BLaER1 treated with 17β-estradiol and CSF1 and Interleukin-3, amounts not matched to agents 10 nM and 100 nM (cell line): ENCODE measurements at regions not wholly inside any gene's neighbourhood (a gene's known extent, or its start where the extent isn't known, plus 50 kb on each side); places are given as distances from the start of the nearest gene placed in this dataset.

Experiments
- H3K27ac ChIP-seq, 11 experiments: shearing (Covaris generic); formaldehyde crosslinking; 2 replicates each; pipeline ENCODE4 v1.8.1; 2022
- H3K27me3 ChIP-seq, 11 experiments: shearing (Covaris generic); formaldehyde crosslinking; 2 replicates each; pipeline ENCODE4 v1.8.1; 2022
- H3K36me3 ChIP-seq, 11 experiments: shearing (Covaris generic); formaldehyde crosslinking; 2 replicates each; pipeline ENCODE4 v1.8.1; 2022
- H3K4me1 ChIP-seq, 10 experiments: shearing (Covaris generic); formaldehyde crosslinking; 2 replicates each; pipeline ENCODE4 v1.8.1; 2022
- H3K4me2 ChIP-seq, 11 experiments: shearing (Covaris generic); formaldehyde crosslinking; 2 replicates each; pipeline ENCODE4 v1.8.1; 2022
- H3K4me3 ChIP-seq, 10 experiments: shearing (Covaris generic); formaldehyde crosslinking; 2 replicates each; pipeline ENCODE4 v1.8.1; 2022
- H3K9ac ChIP-seq, 11 experiments: shearing (Covaris generic); formaldehyde crosslinking; 2 replicates each; pipeline ENCODE4 v1.8.1; 2022
- H3K9me3 ChIP-seq, 11 experiments: shearing (Covaris generic); formaldehyde crosslinking; replicated peaks in 1 of 11; 2 replicates each; pipeline ENCODE4 v1.8.1; 2022
- H4K20me1 ChIP-seq, 11 experiments: shearing (Covaris generic); formaldehyde crosslinking; 2 replicates each; pipeline ENCODE4 v1.8.1; 2022
- Cebpa-rat ChIP-seq, 11 experiments: shearing (Covaris generic); IDR thresholded peaks; 2 replicates each; pipeline ENCODE4 v1.8.1; 2022

DNA sequence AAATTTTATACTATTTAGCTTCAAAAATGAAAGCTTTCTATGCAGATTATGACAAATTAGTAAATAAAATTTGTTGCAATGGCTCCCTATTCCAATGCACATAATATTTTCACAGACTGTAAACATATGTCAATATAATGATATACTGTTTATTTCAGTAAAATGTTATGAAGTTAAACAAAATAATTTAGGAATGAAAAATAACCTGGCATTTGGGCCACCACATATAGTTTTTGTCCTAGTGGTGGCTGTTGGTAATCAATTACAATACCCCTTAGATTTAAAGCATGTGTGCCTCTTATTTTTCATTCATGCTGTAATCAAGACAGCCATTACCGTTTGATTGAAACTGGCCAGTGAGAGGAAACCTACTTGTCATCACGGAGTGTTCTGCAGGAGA, 928.5 kb upstream of the KCND2 start:
- Histone ChIP-seq H3K9ac (no peak overlapping the region), H3K4me1 (no peaks in the 10 kb centered on the region), H3K27ac (no peak overlapping the region), H3K4me3 (no peak overlapping the region), H3K36me3 (no peaks in the 10 kb centered on the region), H3K9me3 (no peaks in the 10 kb centered on the region), H3K4me2 (no peak overlapping the region), H4K20me1 (no peaks in the 10 kb centered on the region), H3K27me3 (no peaks in the 10 kb centered on the region)
- TF ChIP-seq Cebpa-rat (IDR thresholded peaks at IDR 0.05): no peak

DNA sequence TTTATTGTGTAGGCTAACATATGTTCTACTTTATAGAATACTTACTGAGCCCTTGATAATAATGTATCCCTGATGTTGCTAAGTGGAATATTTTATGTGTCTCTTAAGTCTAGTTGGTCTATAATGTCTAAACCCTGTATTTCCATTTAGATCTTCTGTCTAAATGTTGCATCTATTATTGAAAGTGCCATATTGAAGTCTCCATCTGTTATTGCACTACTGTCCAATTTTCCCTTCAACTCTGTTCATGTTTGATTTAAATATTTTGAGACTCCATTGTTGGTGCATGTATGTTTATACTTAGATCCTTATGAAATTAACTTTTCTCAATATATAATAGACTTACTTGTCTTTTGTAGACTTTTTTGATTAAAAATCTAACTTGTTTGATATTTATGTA, 924.5 kb upstream of the KCND2 start:
- TF ChIP-seq Cebpa-rat (IDR thresholded peaks at IDR 0.05): no peak
- no peaks in the 10 kb centered on the region for H3K4me1 ChIP-seq
- no peak overlapping the region for H3K4me3 ChIP-seq
- no peak overlapping the region for H3K4me2 ChIP-seq
- no peaks in the 10 kb centered on the region for H3K9me3 ChIP-seq
- no peaks in the 10 kb centered on the region for H3K27me3 ChIP-seq
- no peak overlapping the region for H3K27ac ChIP-seq
- no peaks in the 10 kb centered on the region; a peak in 1 of 22 replicates for H4K20me1 ChIP-seq
- H3K36me3 ChIP-seq: no peaks in the 10 kb centered on the region
- H3K9ac ChIP-seq: no peak overlapping the region

- H3K27ac ChIP-seq: no peak overlapping the region
- no peak overlapping the region for H3K9ac ChIP-seq
- no peak for TF ChIP-seq Cebpa-rat (IDR thresholded peaks at IDR 0.05)
- H3K4me2 ChIP-seq: no peak overlapping the region
- no peaks in the 10 kb centered on the region for H3K27me3 ChIP-seq
- no peaks in the 10 kb centered on the region for H3K4me1 ChIP-seq
- H3K9me3 ChIP-seq: no peaks in the 10 kb centered on the region
- no peaks in the 10 kb centered on the region for H3K36me3 ChIP-seq
- no peaks in the 10 kb centered on the region; a peak in 1 of 22 replicates for H4K20me1 ChIP-seq
- no peak overlapping the region for H3K4me3 ChIP-seq
Observed at GRCh38 chr7:119350334-119350733, 922.6 kb upstream of the KCND2 start.

DNA sequence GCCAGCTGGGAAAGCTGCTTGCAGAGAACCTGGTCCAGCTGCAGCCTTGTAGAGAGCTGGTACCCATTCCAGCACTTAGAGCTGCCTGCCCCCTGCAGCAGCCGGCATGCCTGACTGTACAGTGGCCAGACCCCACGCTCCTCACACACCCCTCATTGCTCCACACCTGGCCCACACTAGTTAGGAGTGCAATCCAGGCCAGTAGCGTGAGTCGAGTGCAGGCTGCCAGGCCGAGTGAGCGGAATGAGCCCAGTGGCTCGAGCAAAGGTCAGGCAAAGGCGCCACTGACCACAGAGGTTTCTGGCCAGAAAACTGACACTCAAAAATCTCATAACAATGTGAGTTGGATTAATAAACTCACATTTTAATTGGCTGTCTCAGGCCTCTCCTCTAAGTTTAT, 921.7 kb upstream of the KCND2 start:
- H3K9ac ChIP-seq: no peak overlapping the region
- H3K27me3 ChIP-seq: no peaks in the 10 kb centered on the region
- no peak overlapping the region for H3K4me3 ChIP-seq
- no peak overlapping the region for H3K27ac ChIP-seq
- no peaks in the 10 kb centered on the region for H3K9me3 ChIP-seq
- no peak overlapping the region for H3K4me2 ChIP-seq
- TF ChIP-seq Cebpa-rat (IDR thresholded peaks at IDR 0.05): no peak
- H4K20me1 ChIP-seq: no peaks in the 10 kb centered on the region; a peak in 1 of 22 replicates
- no peaks in the 10 kb centered on the region for H3K4me1 ChIP-seq
- no peaks in the 10 kb centered on the region for H3K36me3 ChIP-seq

DNA sequence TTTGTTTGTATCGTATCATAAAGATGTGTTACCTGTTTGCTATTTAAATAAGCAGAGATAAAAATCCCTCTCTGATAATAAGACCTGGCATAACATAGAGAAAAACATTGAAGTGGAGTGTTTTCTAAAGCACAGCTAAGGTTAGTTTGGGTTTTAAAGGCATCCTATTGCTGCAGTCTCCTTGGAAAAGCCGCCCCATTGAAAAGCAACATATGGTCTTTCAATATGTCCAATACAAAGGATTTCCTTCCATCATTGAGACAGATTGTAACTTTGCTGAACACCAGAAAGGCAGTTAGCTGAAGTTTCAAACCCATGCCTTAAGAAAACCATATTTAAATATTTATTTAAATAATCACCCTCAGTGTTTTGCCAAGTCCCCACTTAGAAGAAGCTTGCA, 898.5 kb upstream of the KCND2 start:
- Histone ChIP-seq H3K4me1 (no peaks in the 10 kb centered on the region), H3K9ac (no peak overlapping the region), H3K27me3 (no peaks in the 10 kb centered on the region), H3K36me3 (no peaks in the 10 kb centered on the region), H4K20me1 (no peaks in the 10 kb centered on the region), H3K4me3 (no peak overlapping the region), H3K9me3 (no peaks in the 10 kb centered on the region), H3K4me2 (no peak overlapping the region), H3K27ac (no peak overlapping the region)
- TF ChIP-seq Cebpa-rat (IDR thresholded peaks at IDR 0.05): no peak

DNA sequence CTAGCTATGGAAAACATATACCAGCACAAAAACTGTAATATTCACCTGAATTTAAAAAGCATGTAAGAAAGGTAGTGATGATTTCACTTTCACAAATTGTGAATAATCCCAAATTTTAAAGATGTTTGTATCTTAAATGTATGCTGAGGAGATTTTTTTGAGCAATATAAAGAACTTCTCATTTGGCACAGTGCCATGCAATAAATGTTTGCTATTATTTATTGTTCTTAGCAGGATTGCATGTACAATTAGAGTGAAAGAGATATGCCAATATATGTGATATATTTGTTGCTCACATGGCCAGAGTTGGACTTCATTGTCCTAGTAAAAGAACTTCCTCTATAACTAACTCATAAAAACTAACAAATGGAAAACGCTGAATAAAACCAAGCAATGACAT, 895.1 kb upstream of the KCND2 start:
- no peaks in the 10 kb centered on the region for H3K9me3 ChIP-seq
- H4K20me1 ChIP-seq: no peaks in the 10 kb centered on the region
- H3K4me3 ChIP-seq: no peak overlapping the region
- no peaks in the 10 kb centered on the region for H3K36me3 ChIP-seq
- H3K27ac ChIP-seq: no peak overlapping the region
- TF ChIP-seq Cebpa-rat (IDR thresholded peaks at IDR 0.05): no peak
- H3K9ac ChIP-seq: no peak overlapping the region
- H3K4me1 ChIP-seq: no peaks in the 10 kb centered on the region
- no peak overlapping the region for H3K4me2 ChIP-seq
- H3K27me3 ChIP-seq: no peaks in the 10 kb centered on the region

DNA sequence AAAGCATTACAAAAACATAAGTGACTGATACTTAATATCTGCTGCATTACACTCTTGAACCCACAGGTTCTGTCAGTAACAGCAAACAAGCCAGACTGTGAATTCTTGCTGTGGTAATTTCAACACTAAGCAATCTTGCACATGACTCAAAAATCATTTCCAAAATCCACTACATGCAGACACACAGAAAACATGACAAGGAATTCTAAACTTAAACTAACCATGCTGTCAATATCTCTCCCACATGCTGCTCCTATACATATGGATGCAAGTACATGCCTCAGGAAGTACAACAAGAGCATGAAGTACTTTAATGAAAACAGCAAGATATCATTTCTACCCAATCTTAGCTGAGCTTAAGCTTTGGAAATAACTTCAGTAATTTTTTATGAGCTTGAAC, 890.2 kb upstream of the KCND2 start:
- Histone ChIP-seq H3K27me3 (no peaks in the 10 kb centered on the region), H3K9ac (no peak overlapping the region), H3K4me1 (no peaks in the 10 kb centered on the region), H3K36me3 (no peaks in the 10 kb centered on the region), H4K20me1 (no peaks in the 10 kb centered on the region), H3K9me3 (no peaks in the 10 kb centered on the region), H3K4me3 (no peak overlapping the region), H3K27ac (no peak overlapping the region), H3K4me2 (no peak overlapping the region)
- no peak for TF ChIP-seq Cebpa-rat (IDR thresholded peaks at IDR 0.05)

- no peak overlapping the region for H3K4me3 ChIP-seq
- peaks cover 0 to 4% (median 0%) of the 10 kb centered on the region in 10 experiments; a peak in 1 of 20 replicates for H3K4me1 ChIP-seq
- no peak for TF ChIP-seq Cebpa-rat (IDR thresholded peaks at IDR 0.05)
Observed at GRCh38 chr7:119395024-119395423, 878.0 kb upstream of the KCND2 start.

GRCh38 chr7:119397156-119397555, 875.8 kb upstream of the KCND2 start:
- Histone ChIP-seq H3K4me3 (no peak overlapping the region), H3K4me1 (peaks cover 0 to 4% (median 0%) of the 10 kb centered on the region in 10 experiments; a peak in 1 of 20 replicates), H3K27me3 (no peaks in the 10 kb centered on the region), H3K9me3 (no peaks in the 10 kb centered on the region), H3K36me3 (no peaks in the 10 kb centered on the region), H3K9ac (no peak overlapping the region), H4K20me1 (no peaks in the 10 kb centered on the region), H3K27ac (no peak overlapping the region), H3K4me2 (peak overlapping the region in 3 of 11 experiments; percentile 7 to 34 (median 12); a peak in 1 of 22 replicates)
- no peak for TF ChIP-seq Cebpa-rat (IDR thresholded peaks at IDR 0.05)

More at GRCh38 chr7:119395024-119395423, 878.0 kb upstream of the KCND2 start:
- H3K36me3 ChIP-seq: no peaks in the 10 kb centered on the region
- H3K9ac ChIP-seq: no peak overlapping the region
- H3K27me3 ChIP-seq: no peaks in the 10 kb centered on the region
- H3K4me2 ChIP-seq: no peak overlapping the region
- no peak overlapping the region for H3K27ac ChIP-seq
- no peaks in the 10 kb centered on the region for H4K20me1 ChIP-seq
- H3K9me3 ChIP-seq: no peaks in the 10 kb centered on the region

DNA sequence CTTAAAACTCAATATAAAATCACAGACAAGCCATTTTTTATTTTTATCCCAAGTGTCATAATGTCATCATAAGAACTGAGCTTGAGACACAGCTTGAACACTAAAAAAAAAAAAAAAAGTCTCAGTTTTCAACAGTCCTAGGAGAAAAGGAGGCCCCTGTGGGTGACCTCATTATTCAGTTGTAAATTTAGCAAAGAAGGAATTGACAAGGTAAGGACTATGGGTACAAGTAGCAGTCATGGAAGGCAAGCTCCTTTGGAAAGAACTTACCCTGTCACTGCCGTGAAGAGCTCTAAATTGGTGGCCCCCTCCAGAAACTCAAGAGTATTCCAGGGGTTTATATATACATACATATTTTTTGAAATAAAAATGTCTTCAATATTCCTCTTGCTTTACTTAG, 864.4 kb upstream of the KCND2 start:
- H3K4me3 ChIP-seq: no peak overlapping the region
- H3K36me3 ChIP-seq: no peaks in the 10 kb centered on the region
- no peak overlapping the region for H3K4me2 ChIP-seq
- peaks cover 7 to 17% (median 13%) of the 10 kb centered on the region in 11 experiments; a peak in 20 of 22 replicates for H3K9me3 ChIP-seq
- no peaks in the 10 kb centered on the region for H3K27me3 ChIP-seq
- no peaks in the 10 kb centered on the region for H3K4me1 ChIP-seq
- no peak for TF ChIP-seq Cebpa-rat (IDR thresholded peaks at IDR 0.05)
- H4K20me1 ChIP-seq: no peaks in the 10 kb centered on the region
- H3K27ac ChIP-seq: no peak overlapping the region
- H3K9ac ChIP-seq: no peak overlapping the region
